DND-41 (cell line): ENCODE measurements at regions not wholly inside any gene's neighbourhood (a gene's known extent, or its start where the extent isn't known, plus 50 kb on each side); places are given as distances from the start of the nearest gene placed in this dataset.

Experiments used
- ATAC-seq: fragments of 200-7000 bp; cut with Tn5 transposase; 3 replicates; pipeline ENCODE4 v1.9.1; 2021; ENCODE audit warnings: low read depth; ENCODE audit not compliant: insufficient read depth
- DNase-seq: peaks from one replicate; pipeline ENCODE4 v3.0.0-alpha.2; 2020
- H2AFZ ChIP-seq: 2 replicates; pipeline ENCODE4 v1.6.0; 2012; ENCODE audit warnings: low read depth, low read length
- H3K27ac ChIP-seq: 2 replicates; pipeline ENCODE4 v1.5.1; 2012; ENCODE audit warnings: low read length, inconsistent platforms
- H3K27me3 ChIP-seq: fragments of 200-600 bp; sonication (generic); 2 replicates; pipeline ENCODE4 v1.6.0; 2012; ENCODE audit warnings: low read length, mild to moderate bottlenecking, inconsistent platforms; ENCODE audit not compliant: insufficient read depth, poor library complexity
- H3K36me3 ChIP-seq: 2 replicates; pipeline ENCODE4 v1.5.1; 2012; ENCODE audit warnings: low read length, inconsistent platforms; ENCODE audit not compliant: insufficient read depth
- H3K4me1 ChIP-seq: 2 replicates; pipeline ENCODE4 v1.5.1; 2012; ENCODE audit warnings: mild to moderate bottlenecking, low read length; ENCODE audit not compliant: insufficient read depth
- H3K4me2 ChIP-seq: 2 replicates; pipeline ENCODE4 v1.6.0; 2012; ENCODE audit warnings: mild to moderate bottlenecking, moderate library complexity, low read length, inconsistent platforms; ENCODE audit not compliant: insufficient read depth
- H3K4me3 ChIP-seq, 2 experiments: fragments of 200-600 bp in 1 of 2; shearing (Covaris generic) in 1 of 2; 2 replicates each; pipeline ENCODE4 v1.5.1; 2012 to 2016; ENCODE audit warnings: inconsistent platforms in 2 of 2, low read length in 2 of 2, mild to moderate bottlenecking in 2 of 2, low read depth in 1 of 2, moderate library complexity in 1 of 2
- H3K79me2 ChIP-seq: 2 replicates; pipeline ENCODE4 v1.6.0; 2012; ENCODE audit warnings: low read length, inconsistent platforms; ENCODE audit not compliant: insufficient read depth
- H3K9ac ChIP-seq: 2 replicates; pipeline ENCODE4 v1.6.0; 2012; ENCODE audit warnings: low read depth, mild to moderate bottlenecking, inconsistent platforms, low read length, moderate library complexity
- H3K9me3 ChIP-seq: 2 replicates; pipeline ENCODE4 v1.5.1; 2012; ENCODE audit warnings: low read length, moderate library complexity, mild to moderate bottlenecking, inconsistent platforms; ENCODE audit not compliant: insufficient read depth, severe bottlenecking
- H4K20me1 ChIP-seq: 2 replicates; pipeline ENCODE4 v1.6.0; 2012; ENCODE audit warnings: low read length; ENCODE audit not compliant: insufficient read depth
- CTCF ChIP-seq: IDR thresholded peaks from 2 replicates; pipeline ENCODE4 v1.5.1; 2012; ENCODE audit warnings: borderline replicate concordance, low read length, moderate library complexity, mild to moderate bottlenecking; ENCODE audit not compliant: poor library complexity, severe bottlenecking; ENCODE audit errors: extremely low read depth
- EZH2 ChIP-seq: IDR thresholded peaks from 3 replicates; pipeline ENCODE4 v1.6.1; 2012; ENCODE audit warnings: borderline replicate concordance, low read depth, mild to moderate bottlenecking, moderate library complexity, low read length, inconsistent platforms; ENCODE audit not compliant: severe bottlenecking

GRCh38 chr6:41408576-41408975 is 73.2 kb downstream of the NCR2 start:
- H3K27ac ChIP-seq: no peak overlapping the region
- peaks cover 10% of the 10 kb centered on the region for H3K4me1 ChIP-seq
- TF ChIP-seq CTCF (no peak), EZH2 (no peak)
- no peak overlapping the region for H3K4me3 ChIP-seq
- H4K20me1 ChIP-seq: no peaks in the 10 kb centered on the region
- no peak overlapping the region for H3K4me2 ChIP-seq
- H3K27me3 ChIP-seq: no peaks in the 10 kb centered on the region
- no peaks in the 10 kb centered on the region for H3K79me2 ChIP-seq
- no peak overlapping the region for H2AFZ ChIP-seq
- H3K9me3 ChIP-seq: no peaks in the 10 kb centered on the region
- no peak overlapping the region for H3K9ac ChIP-seq
- ATAC-seq (no peak), DNase-seq (no peak)
- H3K36me3 ChIP-seq: no peaks in the 10 kb centered on the region

- ATAC-seq: no peak
Measured at GRCh38 chr6:41408982-41409381, 73.6 kb downstream of the NCR2 start.

GRCh38 chr6:41409489-41409888 is 74.1 kb downstream of the NCR2 start:
- H4K20me1 ChIP-seq: no peaks in the 10 kb centered on the region
- no peaks in the 10 kb centered on the region for H3K36me3 ChIP-seq
- TF ChIP-seq CTCF: no peak
- H3K9me3 ChIP-seq: no peaks in the 10 kb centered on the region
- no peak for DNase-seq
- no peaks in the 10 kb centered on the region for H3K79me2 ChIP-seq
- H3K4me2 ChIP-seq: no peak overlapping the region
- H3K4me1 ChIP-seq: peaks cover 20% of the 10 kb centered on the region
- no peak overlapping the region for H3K27ac ChIP-seq
- no peak for ATAC-seq
- H3K4me3 ChIP-seq: no peak overlapping the region
- no peak overlapping the region for H2AFZ ChIP-seq
- no peaks in the 10 kb centered on the region for H3K27me3 ChIP-seq
- no peak overlapping the region for H3K9ac ChIP-seq

More at GRCh38 chr6:41408982-41409381, 73.6 kb downstream of the NCR2 start:
- H3K36me3 ChIP-seq: no peaks in the 10 kb centered on the region
- no peak overlapping the region for H2AFZ ChIP-seq
- H3K4me2 ChIP-seq: no peak overlapping the region
- H4K20me1 ChIP-seq: no peaks in the 10 kb centered on the region
- no peak overlapping the region for H3K4me3 ChIP-seq
- DNase-seq: no peak
- H3K79me2 ChIP-seq: no peaks in the 10 kb centered on the region
- H3K9ac ChIP-seq: no peak overlapping the region
- peaks cover 14% of the 10 kb centered on the region for H3K4me1 ChIP-seq
- no peak overlapping the region for H3K27ac ChIP-seq
- no peaks in the 10 kb centered on the region for H3K27me3 ChIP-seq
- no peaks in the 10 kb centered on the region for H3K9me3 ChIP-seq
- TF ChIP-seq CTCF: no peak

- TF ChIP-seq CTCF (no peak), EZH2 (no peak)
- ATAC-seq (no peak), DNase-seq (no peak)
- Histone ChIP-seq H3K79me2 (no peaks in the 10 kb centered on the region), H3K27me3 (no peaks in the 10 kb centered on the region), H3K36me3 (no peaks in the 10 kb centered on the region), H4K20me1 (no peaks in the 10 kb centered on the region), H3K9ac (no peak overlapping the region), H3K27ac (no peak overlapping the region), H3K4me3 (no peak overlapping the region), H3K4me2 (no peak overlapping the region), H3K4me1 (peaks cover 44% of the 10 kb centered on the region), H3K9me3 (no peaks in the 10 kb centered on the region), H2AFZ (no peak overlapping the region)
Measured at GRCh38 chr6:41411961-41412360, 76.6 kb downstream of the NCR2 start.
